Transverse colon (tissue), 4 donors: ENCODE measurements at regions not wholly inside any gene's neighbourhood (a gene's known extent, or its start where the extent isn't known, plus 50 kb on each side); places are given as distances from the start of the nearest gene placed in this dataset.

ENCODE experiments used
- DNase-seq: peaks from one replicate; pipeline ENCODE4 v3.0.0-alpha.2; 2019
- H3K27ac ChIP-seq, 4 donors: fragments of 200-600 bp; sonication (generic); 2 replicates each; pipeline ENCODE4 v1.5.1; 2016 to 2018; ENCODE audit warnings: inconsistent platforms in 4 of 4
- H3K27me3 ChIP-seq: fragments of 200-600 bp; sonication (generic); 2 replicates; pipeline ENCODE4 v1.5.1; 2017; ENCODE audit warnings: inconsistent platforms
- H3K36me3 ChIP-seq, 4 donors: fragments of 200-600 bp; sonication (generic); 2 replicates each; pipeline ENCODE4 v1.5.1; 2017 to 2019; ENCODE audit warnings: inconsistent platforms in 4 of 4
- H3K4me1 ChIP-seq, 4 donors: fragments of 200-600 bp; sonication (generic); 2 replicates each; pipeline ENCODE4 v1.5.1; 2017 to 2020; ENCODE audit warnings: inconsistent platforms in 4 of 4
- H3K4me3 ChIP-seq, 4 donors: fragments of 200-600 bp; sonication (generic); 1 replicate in 1 of 4; 2 replicates in 3 of 4; pipeline versions ENCODE4 v1.5.1 to v1.6.1; 2017 to 2019; ENCODE audit warnings: inconsistent platforms in 4 of 4
- H3K9me3 ChIP-seq, 2 donors: fragments of 200-600 bp; sonication (generic); 2 replicates each; pipeline ENCODE4 v1.5.1; 2017 to 2019; ENCODE audit warnings: inconsistent platforms in 2 of 2
- CTCF ChIP-seq, 5 experiments: fragments of 200-600 bp in 3 of 5; fragments of 450-650 bp in 2 of 5; sonication (generic) in 3 of 5; IDR thresholded peaks; 1 replicate in 2 of 5; 2 replicates in 3 of 5; pipeline ENCODE4 v1.5.1; 2016 to 2017; ENCODE audit warnings: antibody characterized with exemption in 5 of 5, inconsistent platforms in 3 of 5, mild to moderate bottlenecking in 2 of 5, moderate library complexity in 1 of 5
- EP300 ChIP-seq: sonication (generic); formaldehyde crosslinking; IDR thresholded peaks from one replicate; pipeline ENCODE4 v1.6.1; 2017; ENCODE audit warnings: antibody characterized with exemption, low read depth
- POLR2A ChIP-seq: fragments of 450-650 bp; IDR thresholded peaks from one replicate; pipeline ENCODE4 v1.6.1; 2016; ENCODE audit warnings: antibody characterized with exemption, mild to moderate bottlenecking, moderate library complexity
- POLR2AphosphoS5 ChIP-seq, 3 donors: sonication (generic); formaldehyde crosslinking; IDR thresholded peaks; one replicate each; pipeline ENCODE4 v1.6.1; 2016; ENCODE audit warnings: antibody characterized with exemption in 3 of 3
- WGBS, 2 donors: methylation state at CpG; one replicate each; pipeline ENCODE4 v1.1.5; 2018; ENCODE audit warnings: low coverage in 1 of 2; 5-methylcytosine and 5-hydroxymethylcytosine counted together
- in situ Hi-C, 4 donors: fragments of 200-750 bp; cut with MboI; loops; one replicate each; pipeline versions ENCODE4 v1.15.0 to v1.15.1; 2017; ENCODE audit warnings: low sequenced_read_pairs in 3 of 4, low pct_ligation_motif_present in 1 of 4, low pct_unique_long_range_greater_than_20kb in 1 of 4
- intact Hi-C: fragments of 100-400 bp; cut with DNase I; formaldehyde crosslinking; loops from one replicate; pipeline ENCODE4 v1.15.1; 2023; ENCODE audit warnings: low total_unique reads

- DNase-seq: no peak
- no peaks in the 10 kb centered on the region for H3K36me3 ChIP-seq
- H3K4me3 ChIP-seq: no peak overlapping the region
- H3K4me1 ChIP-seq: peaks cover 0 to 5% (median 0%) of the 10 kb centered on the region in 4 donors
- TF ChIP-seq POLR2AphosphoS5 (IDR thresholded peaks at IDR 0.05) (no peak), EP300 (no peak), POLR2A (no peak), CTCF (IDR thresholded peaks at IDR 0.05) (no peak)
- intact Hi-C loops (no loop called here), in situ Hi-C loops (no loop called here)
- no peaks in the 10 kb centered on the region for H3K27me3 ChIP-seq
- H3K9me3 ChIP-seq: no peaks in the 10 kb centered on the region
- peak overlapping the region in 2 of 4 donors; percentile 43 to 54 for H3K27ac ChIP-seq
- 63 to 67% methylated on average over 1 of the region's 1 CpG for WGBS, 2 donors
Observed at GRCh38 chr11:30740091-30740490, 153.9 kb upstream of the MPPED2 start.

- no peak overlapping the region for H3K27ac ChIP-seq
- in situ Hi-C loops: no loop called here
- TF ChIP-seq CTCF (IDR thresholded peaks at IDR 0.05): no peak
- TF ChIP-seq POLR2A: no peak
- TF ChIP-seq EP300: no peak
- TF ChIP-seq POLR2AphosphoS5 (IDR thresholded peaks at IDR 0.05): no peak
Observed at GRCh38 chr11:30735946-30736345, 149.8 kb upstream of the MPPED2 start.

GRCh38 chr11:30733748-30734147 is 147.6 kb upstream of the MPPED2 start:
- TF ChIP-seq POLR2A (no peak), CTCF (IDR thresholded peaks at IDR 0.05) (no peak), POLR2AphosphoS5 (IDR thresholded peaks at IDR 0.05) (no peak), EP300 (no peak)
- Histone ChIP-seq H3K27ac (no peak overlapping the region), H3K4me3 (no peak overlapping the region), H3K9me3 (no peaks in the 10 kb centered on the region), H3K36me3 (no peaks in the 10 kb centered on the region), H3K27me3 (no peaks in the 10 kb centered on the region), H3K4me1 (no peaks in the 10 kb centered on the region)
- intact Hi-C loops (no loop called here), in situ Hi-C loops (no loop called here)
- DNase-seq: no peak
- WGBS, 2 donors: 91 to 100% methylated on average over 1 of the region's 1 CpG

More at GRCh38 chr11:30735946-30736345, 149.8 kb upstream of the MPPED2 start:
- Histone ChIP-seq H3K4me3 (no peak overlapping the region), H3K9me3 (no peaks in the 10 kb centered on the region), H3K4me1 (peaks cover 0 to 5% (median 0%) of the 10 kb centered on the region in 4 donors), H3K27me3 (no peaks in the 10 kb centered on the region), H3K36me3 (no peaks in the 10 kb centered on the region)
- DNase-seq: no peak
- intact Hi-C loops: no loop called here

GRCh38 chr11:30730011-30730410 is 143.9 kb upstream of the MPPED2 start:
- Histone ChIP-seq H3K4me1 (no peaks in the 10 kb centered on the region), H3K9me3 (no peaks in the 10 kb centered on the region), H3K4me3 (no peak overlapping the region), H3K36me3 (no peaks in the 10 kb centered on the region), H3K27ac (no peak overlapping the region), H3K27me3 (no peaks in the 10 kb centered on the region)
- DNase-seq: no peak
- TF ChIP-seq EP300: no peak
- no peak for TF ChIP-seq CTCF (IDR thresholded peaks at IDR 0.05)
- no peak for TF ChIP-seq POLR2A
- no peak for TF ChIP-seq POLR2AphosphoS5 (IDR thresholded peaks at IDR 0.05)
- intact Hi-C loops (no loop called here), in situ Hi-C loops (no loop called here)
- WGBS, 2 donors: 32% methylated on average over 1 of the region's 1 CpG; no CpG with 5 or more reads in 1 of the 2 donors
